Astrocyte (in vitro differentiated cells and primary cell): ENCODE measurements at regions not wholly inside any gene's neighbourhood (a gene's known extent, or its start where the extent isn't known, plus 50 kb on each side); places are given as distances from the start of the nearest gene placed in this dataset.

Source experiments
- CTCF ChIP-seq: IDR thresholded peaks from 2 replicates; pipeline ENCODE4 v1.5.1; 2011; ENCODE audit warnings: low read depth, mild to moderate bottlenecking, inconsistent platforms, low read length, moderate library complexity; ENCODE audit not compliant: insufficient read depth
- EZH2 ChIP-seq: IDR thresholded peaks from 2 replicates; pipeline ENCODE4 v1.6.1; 2012; ENCODE audit warnings: mild to moderate bottlenecking, low read length, inconsistent platforms; ENCODE audit not compliant: insufficient read depth

DNA sequence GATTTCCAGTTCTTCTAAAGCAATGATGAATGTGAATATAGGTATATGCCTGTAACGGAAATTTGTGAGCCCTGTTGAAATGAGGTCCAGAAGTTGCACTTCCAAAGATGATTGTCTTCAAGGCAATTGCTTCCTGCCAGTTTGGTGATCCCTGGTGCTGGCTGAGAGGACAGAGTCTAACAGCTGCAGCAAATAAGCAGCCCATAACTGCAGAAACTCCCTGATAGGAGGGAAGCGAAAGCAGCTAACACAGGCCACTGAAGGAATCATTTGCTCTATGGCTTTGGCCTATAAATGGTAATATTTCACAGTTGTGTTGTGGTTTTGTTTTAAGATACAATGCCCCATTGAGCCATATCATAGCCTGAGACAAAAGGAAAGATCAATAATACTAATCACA lies 451.5 kb upstream of the MIR17HG start:
- TF ChIP-seq EZH2 (no peak), CTCF (no peak)
